Ishikawa (cell line): ENCODE measurements at regions not wholly inside any gene's neighbourhood (a gene's known extent, or its start where the extent isn't known, plus 50 kb on each side); places are given as distances from the start of the nearest gene placed in this dataset.

ENCODE experiments used
- CEBPB ChIP-seq: IDR thresholded peaks from 2 replicates; pipeline ENCODE4 v1.6.1; 2012
- EGR1 ChIP-seq: IDR thresholded peaks from 2 replicates; pipeline ENCODE4 v1.6.1; 2012
- EP300 ChIP-seq: IDR thresholded peaks from 2 replicates; pipeline ENCODE4 v1.6.1; 2012; ENCODE audit warnings: borderline replicate concordance
- FOXM1 ChIP-seq: IDR thresholded peaks from 2 replicates; pipeline ENCODE4 v1.6.1; 2012; ENCODE audit warnings: low read depth, borderline replicate concordance
- TAF1 ChIP-seq: IDR thresholded peaks from 2 replicates; pipeline ENCODE4 v1.6.1; 2012; ENCODE audit warnings: low read depth, mild to moderate bottlenecking
- TCF12 ChIP-seq: IDR thresholded peaks from 2 replicates; pipeline ENCODE4 v1.6.1; 2012; ENCODE audit warnings: low read depth
- TEAD4 ChIP-seq: IDR thresholded peaks from 2 replicates; pipeline ENCODE4 v1.6.1; 2012
- YY1 ChIP-seq: IDR thresholded peaks from 2 replicates; pipeline ENCODE4 v1.6.1; 2012; ENCODE audit warnings: low read depth
- ZBTB7A ChIP-seq: IDR thresholded peaks from 2 replicates; pipeline ENCODE4 v1.6.1; 2012; ENCODE audit warnings: low read depth
- TF ChIP-seq, protein P1 (sequence below): IDR thresholded peaks from 2 replicates; pipeline ENCODE4 v1.6.1; 2012
- TF ChIP-seq, protein P2 (sequence below): IDR thresholded peaks from 2 replicates; pipeline ENCODE4 v1.6.1; 2012; ENCODE audit warnings: low read depth, mild to moderate bottlenecking
- TF ChIP-seq, protein P3 (sequence below): IDR thresholded peaks from 2 replicates; pipeline ENCODE4 v1.6.1; 2012

- no peak for TF ChIP-seq TAF1
- TF ChIP-seq YY1: no peak
- TF ChIP-seq EP300: no peak
- TF ChIP-seq, protein P1, sequence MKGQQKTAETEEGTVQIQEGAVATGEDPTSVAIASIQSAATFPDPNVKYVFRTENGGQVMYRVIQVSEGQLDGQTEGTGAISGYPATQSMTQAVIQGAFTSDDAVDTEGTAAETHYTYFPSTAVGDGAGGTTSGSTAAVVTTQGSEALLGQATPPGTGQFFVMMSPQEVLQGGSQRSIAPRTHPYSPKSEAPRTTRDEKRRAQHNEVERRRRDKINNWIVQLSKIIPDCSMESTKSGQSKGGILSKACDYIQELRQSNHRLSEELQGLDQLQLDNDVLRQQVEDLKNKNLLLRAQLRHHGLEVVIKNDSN: no peak
- TF ChIP-seq, protein P2, sequence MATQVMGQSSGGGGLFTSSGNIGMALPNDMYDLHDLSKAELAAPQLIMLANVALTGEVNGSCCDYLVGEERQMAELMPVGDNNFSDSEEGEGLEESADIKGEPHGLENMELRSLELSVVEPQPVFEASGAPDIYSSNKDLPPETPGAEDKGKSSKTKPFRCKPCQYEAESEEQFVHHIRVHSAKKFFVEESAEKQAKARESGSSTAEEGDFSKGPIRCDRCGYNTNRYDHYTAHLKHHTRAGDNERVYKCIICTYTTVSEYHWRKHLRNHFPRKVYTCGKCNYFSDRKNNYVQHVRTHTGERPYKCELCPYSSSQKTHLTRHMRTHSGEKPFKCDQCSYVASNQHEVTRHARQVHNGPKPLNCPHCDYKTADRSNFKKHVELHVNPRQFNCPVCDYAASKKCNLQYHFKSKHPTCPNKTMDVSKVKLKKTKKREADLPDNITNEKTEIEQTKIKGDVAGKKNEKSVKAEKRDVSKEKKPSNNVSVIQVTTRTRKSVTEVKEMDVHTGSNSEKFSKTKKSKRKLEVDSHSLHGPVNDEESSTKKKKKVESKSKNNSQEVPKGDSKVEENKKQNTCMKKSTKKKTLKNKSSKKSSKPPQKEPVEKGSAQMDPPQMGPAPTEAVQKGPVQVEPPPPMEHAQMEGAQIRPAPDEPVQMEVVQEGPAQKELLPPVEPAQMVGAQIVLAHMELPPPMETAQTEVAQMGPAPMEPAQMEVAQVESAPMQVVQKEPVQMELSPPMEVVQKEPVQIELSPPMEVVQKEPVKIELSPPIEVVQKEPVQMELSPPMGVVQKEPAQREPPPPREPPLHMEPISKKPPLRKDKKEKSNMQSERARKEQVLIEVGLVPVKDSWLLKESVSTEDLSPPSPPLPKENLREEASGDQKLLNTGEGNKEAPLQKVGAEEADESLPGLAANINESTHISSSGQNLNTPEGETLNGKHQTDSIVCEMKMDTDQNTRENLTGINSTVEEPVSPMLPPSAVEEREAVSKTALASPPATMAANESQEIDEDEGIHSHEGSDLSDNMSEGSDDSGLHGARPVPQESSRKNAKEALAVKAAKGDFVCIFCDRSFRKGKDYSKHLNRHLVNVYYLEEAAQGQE: no peak
- no peak for TF ChIP-seq TEAD4
- TF ChIP-seq FOXM1: no peak
- no peak for TF ChIP-seq CEBPB
- TF ChIP-seq, protein P3, sequence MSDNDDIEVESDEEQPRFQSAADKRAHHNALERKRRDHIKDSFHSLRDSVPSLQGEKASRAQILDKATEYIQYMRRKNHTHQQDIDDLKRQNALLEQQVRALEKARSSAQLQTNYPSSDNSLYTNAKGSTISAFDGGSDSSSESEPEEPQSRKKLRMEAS: no peak
- no peak for TF ChIP-seq EGR1
- TF ChIP-seq TCF12: no peak
- no peak for TF ChIP-seq ZBTB7A
Observed at GRCh38 chr1:116257836-116258235, 115.2 kb upstream of the ATP1A1 start.
